Thyroid gland (tissue), 4 donors: ENCODE measurements at regions not wholly inside any gene's neighbourhood (a gene's known extent, or its start where the extent isn't known, plus 50 kb on each side); places are given as distances from the start of the nearest gene placed in this dataset.
"Not testable (repeated sequence)": the region's sequence is repeated elsewhere in the genome, so short reads cannot be mapped to it uniquely, and the experiment has no call there.

ENCODE experiments used
- DNase-seq, 2 donors: peaks; one replicate each; pipeline ENCODE4 v3.0.0-alpha.2; 2019
- H3K27ac ChIP-seq, 3 donors: fragments of 200-600 bp; sonication (generic); 1 replicate in 2 of 3; 2 replicates in 1 of 3; pipeline ENCODE4 v1.5.1; 2016 to 2019; ENCODE audit warnings: mild to moderate bottlenecking in 1 of 3, moderate library complexity in 1 of 3
- H3K27me3 ChIP-seq: fragments of 200-600 bp; sonication (generic); one replicate; pipeline ENCODE4 v1.5.1; 2019
- H3K36me3 ChIP-seq, 2 donors: fragments of 200-600 bp; sonication (generic); one replicate each; pipeline ENCODE4 v1.5.1; 2016 to 2019
- H3K4me1 ChIP-seq, 2 donors: fragments of 200-600 bp; sonication (generic); one replicate each; pipeline ENCODE4 v1.5.1; 2017 to 2019
- H3K4me3 ChIP-seq, 3 donors: fragments of 200-600 bp; sonication (generic); replicated peaks in 1 of 3; 1 replicate in 2 of 3; 2 replicates in 1 of 3; pipeline ENCODE4 v1.5.1; 2016; ENCODE audit warnings: mild to moderate bottlenecking in 1 of 3
- H3K9me3 ChIP-seq: fragments of 200-600 bp; sonication (generic); one replicate; pipeline ENCODE4 v1.5.1; 2017
- POLR2A ChIP-seq, 2 donors: fragments of 450-650 bp; IDR thresholded peaks; one replicate each; pipeline ENCODE4 v1.6.1; 2017; ENCODE audit warnings: antibody characterized with exemption in 2 of 2, mild to moderate bottlenecking in 2 of 2, moderate library complexity in 1 of 2
- WGBS, 2 donors: methylation state at CpG; one replicate each; pipeline ENCODE4 v1.1.5; 2017; 5-methylcytosine and 5-hydroxymethylcytosine counted together
- intact Hi-C: fragments of 100-400 bp; cut with DNase I; formaldehyde crosslinking; loops from one replicate; pipeline ENCODE4 v1.15.1; 2023
- TF ChIP-seq, protein P1 (sequence below), 6 experiments: fragments of 200-600 bp in 3 of 6; fragments of 450-650 bp in 3 of 6; sonication (generic) in 3 of 6; IDR thresholded peaks; one replicate each; pipeline ENCODE4 v1.5.1; 2016 to 2019; ENCODE audit warnings: antibody characterized with exemption in 6 of 6, mild to moderate bottlenecking in 2 of 6, inconsistent platforms in 1 of 6, moderate library complexity in 1 of 6

DNA sequence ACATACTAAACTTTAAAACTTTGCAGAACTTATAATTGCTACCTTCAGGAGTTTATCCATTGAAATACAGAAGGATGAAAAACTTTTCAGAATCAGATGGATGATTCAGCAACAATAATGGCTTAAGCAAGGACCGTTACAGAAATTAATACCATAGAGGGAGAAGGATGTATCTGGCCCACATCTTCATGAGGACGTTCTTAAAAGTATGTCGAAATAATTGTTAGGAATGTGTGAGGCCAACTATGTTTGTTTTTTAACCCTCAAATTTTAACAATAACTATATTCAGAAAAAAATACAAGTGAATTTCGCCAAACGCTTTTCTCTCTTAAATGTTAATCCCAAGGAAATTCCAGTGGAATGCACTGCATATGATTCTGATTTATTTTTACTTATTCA is 105.2 kb upstream of the EPHA3 start:
- no peaks in the 10 kb centered on the region for H3K4me1 ChIP-seq
- TF ChIP-seq POLR2A (IDR thresholded peaks at IDR 0.05), result no peak
- TF ChIP-seq, protein P1, sequence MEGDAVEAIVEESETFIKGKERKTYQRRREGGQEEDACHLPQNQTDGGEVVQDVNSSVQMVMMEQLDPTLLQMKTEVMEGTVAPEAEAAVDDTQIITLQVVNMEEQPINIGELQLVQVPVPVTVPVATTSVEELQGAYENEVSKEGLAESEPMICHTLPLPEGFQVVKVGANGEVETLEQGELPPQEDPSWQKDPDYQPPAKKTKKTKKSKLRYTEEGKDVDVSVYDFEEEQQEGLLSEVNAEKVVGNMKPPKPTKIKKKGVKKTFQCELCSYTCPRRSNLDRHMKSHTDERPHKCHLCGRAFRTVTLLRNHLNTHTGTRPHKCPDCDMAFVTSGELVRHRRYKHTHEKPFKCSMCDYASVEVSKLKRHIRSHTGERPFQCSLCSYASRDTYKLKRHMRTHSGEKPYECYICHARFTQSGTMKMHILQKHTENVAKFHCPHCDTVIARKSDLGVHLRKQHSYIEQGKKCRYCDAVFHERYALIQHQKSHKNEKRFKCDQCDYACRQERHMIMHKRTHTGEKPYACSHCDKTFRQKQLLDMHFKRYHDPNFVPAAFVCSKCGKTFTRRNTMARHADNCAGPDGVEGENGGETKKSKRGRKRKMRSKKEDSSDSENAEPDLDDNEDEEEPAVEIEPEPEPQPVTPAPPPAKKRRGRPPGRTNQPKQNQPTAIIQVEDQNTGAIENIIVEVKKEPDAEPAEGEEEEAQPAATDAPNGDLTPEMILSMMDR (IDR thresholded peaks at IDR 0.05), result no peak
- H3K4me3 ChIP-seq, result no peak overlapping the region
- no peaks in the 10 kb centered on the region for H3K36me3 ChIP-seq
- no peaks in the 10 kb centered on the region for H3K27me3 ChIP-seq
- DNase-seq, result no peak
- H3K27ac ChIP-seq, result no peak overlapping the region
- H3K9me3 ChIP-seq, result no peaks in the 10 kb centered on the region
- intact Hi-C loops, result no loop called here
- WGBS, 2 donors, result 69 to 78% methylated on average over 5 of the region's 5 CpGs

DNA sequence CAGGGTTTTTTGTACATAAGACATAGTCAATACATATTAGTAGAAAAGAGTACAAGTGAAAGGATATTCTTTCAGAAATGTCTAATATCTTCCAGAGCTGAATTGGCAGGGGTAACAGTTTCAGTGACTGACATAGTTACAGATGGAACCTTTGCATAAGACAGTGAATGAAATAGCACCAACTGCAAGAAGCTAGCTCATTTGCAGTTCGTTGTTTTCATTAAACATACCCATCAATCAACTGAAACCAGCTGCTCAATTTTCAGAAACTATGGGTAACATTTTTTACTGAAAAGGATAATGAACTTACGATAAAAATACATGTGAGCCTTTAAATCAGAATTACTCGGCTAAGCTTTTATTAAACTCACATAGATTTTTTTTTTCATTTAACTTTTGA is 93.9 kb upstream of the EPHA3 start:
- no peaks in the 10 kb centered on the region for H3K4me1 ChIP-seq
- 82 to 90% methylated on average over 3 of the region's 3 CpGs for WGBS, 2 donors
- H3K4me3 ChIP-seq, result no peak overlapping the region
- H3K27ac ChIP-seq, result no peak overlapping the region
- DNase-seq, result no peak
- H3K9me3 ChIP-seq, result no peaks in the 10 kb centered on the region
- intact Hi-C loops, result no loop called here
- no peaks in the 10 kb centered on the region for H3K27me3 ChIP-seq
- TF ChIP-seq, protein P1 (IDR thresholded peaks at IDR 0.05), result no peak
- TF ChIP-seq POLR2A (IDR thresholded peaks at IDR 0.05), result no peak
- H3K36me3 ChIP-seq, result no peaks in the 10 kb centered on the region

DNA sequence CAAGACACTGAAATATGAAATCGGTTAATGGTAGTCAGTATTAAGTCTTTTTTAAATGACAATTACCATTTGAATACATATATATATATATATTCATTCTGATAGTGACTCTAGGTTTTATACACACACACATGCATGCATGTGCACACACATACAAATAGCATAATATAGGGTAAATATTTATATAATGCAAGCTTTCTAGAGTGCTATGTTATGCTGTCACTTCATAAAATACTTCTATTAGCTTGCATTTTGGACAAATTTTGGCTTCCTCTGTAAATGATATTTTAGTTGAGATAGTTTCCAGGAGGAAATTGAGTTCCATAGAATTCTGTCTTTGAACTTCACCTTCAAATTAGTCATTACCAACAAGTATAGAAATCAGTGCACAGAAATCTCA is 89.9 kb upstream of the EPHA3 start:
- Histone ChIP-seq H3K36me3 (no peaks in the 10 kb centered on the region), H3K27ac (no peak overlapping the region), H3K9me3 (no peaks in the 10 kb centered on the region), H3K27me3 (no peaks in the 10 kb centered on the region), H3K4me3 (no peak overlapping the region), H3K4me1 (no peaks in the 10 kb centered on the region)
- intact Hi-C loops, result no loop called here
- no peak for DNase-seq
- 95 to 97% methylated on average over 1 of the region's 1 CpG for WGBS, 2 donors
- TF ChIP-seq, protein P1 (IDR thresholded peaks at IDR 0.05), result no peak
- no peak for TF ChIP-seq POLR2A (IDR thresholded peaks at IDR 0.05)

DNA sequence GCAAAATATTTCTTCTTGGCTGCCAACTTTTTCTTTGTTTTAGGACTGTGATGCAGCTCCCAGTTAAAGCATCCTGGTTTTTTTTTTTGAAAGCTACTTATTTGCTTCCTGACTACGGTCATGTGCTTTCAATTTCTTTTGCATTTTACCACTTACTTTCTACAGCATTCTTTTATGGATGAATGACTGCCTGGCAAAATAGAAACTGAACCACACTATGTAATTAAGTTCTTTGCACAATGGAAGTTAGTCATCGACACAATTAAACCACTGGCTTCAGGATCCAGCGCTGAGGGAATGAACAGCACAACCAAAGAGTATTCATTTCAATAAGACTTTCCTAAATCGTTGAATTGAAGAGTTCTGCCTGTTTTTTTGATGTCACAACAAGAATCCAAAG is 82.2 kb upstream of the EPHA3 start:
- H3K27me3 ChIP-seq, result no peaks in the 10 kb centered on the region
- TF ChIP-seq POLR2A (IDR thresholded peaks at IDR 0.05), result no peak
- TF ChIP-seq, protein P1 (IDR thresholded peaks at IDR 0.05), result no peak
- H3K27ac ChIP-seq, result no peak overlapping the region
- H3K4me1 ChIP-seq, result no peaks in the 10 kb centered on the region
- no peaks in the 10 kb centered on the region for H3K9me3 ChIP-seq
- 38 to 42% methylated on average over 4 of the region's 4 CpGs for WGBS, 2 donors
- no peaks in the 10 kb centered on the region for H3K36me3 ChIP-seq
- DNase-seq, result peak in 1 of 2 donors; percentile 1
- H3K4me3 ChIP-seq, result no peak overlapping the region
- intact Hi-C loops, result no loop called here

DNA sequence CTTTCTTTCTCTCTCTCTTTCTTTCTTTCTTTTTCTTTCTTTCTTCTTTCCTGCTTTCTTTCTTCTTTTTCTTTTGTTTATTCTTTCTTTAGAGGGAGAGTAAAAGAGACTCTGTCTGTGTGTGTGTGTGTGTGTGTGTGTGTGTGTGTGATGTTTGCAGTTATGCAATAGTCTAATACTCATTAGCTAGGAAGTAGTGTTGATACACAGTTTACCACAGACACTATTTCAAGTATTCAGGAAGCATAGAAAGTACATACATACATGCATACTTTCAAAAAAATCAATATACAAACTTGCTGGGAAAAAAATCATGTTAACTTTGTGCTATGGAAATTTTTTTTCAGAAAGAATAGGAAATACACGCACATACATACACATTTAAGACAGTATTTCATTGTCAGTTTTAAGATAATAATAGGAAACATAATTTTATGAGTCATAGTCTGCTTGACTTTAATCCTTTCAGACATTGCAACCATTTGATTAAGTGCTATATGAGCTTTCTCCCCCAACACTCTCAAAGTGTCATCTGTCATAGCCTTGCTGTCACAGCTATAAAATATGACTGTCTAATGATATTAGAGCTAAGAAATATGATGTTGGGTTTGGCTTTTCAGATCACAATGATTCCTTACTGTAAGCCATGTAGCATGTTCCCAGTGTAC is 74.9 kb upstream of the EPHA3 start:
- no peaks in the 10 kb centered on the region for H3K36me3 ChIP-seq
- no peaks in the 10 kb centered on the region for H3K4me1 ChIP-seq
- H3K27me3 ChIP-seq, result no peaks in the 10 kb centered on the region
- H3K27ac ChIP-seq, result no peak overlapping the region
- 82 to 89% methylated on average over 1 of the region's 1 CpG for WGBS, 2 donors
- no peaks in the 10 kb centered on the region for H3K9me3 ChIP-seq
- DNase-seq, result no peak
- TF ChIP-seq, protein P1 (IDR thresholded peaks at IDR 0.05), result no peak
- TF ChIP-seq POLR2A (IDR thresholded peaks at IDR 0.05), result no peak
- no peak overlapping the region for H3K4me3 ChIP-seq
- intact Hi-C loops, result no loop called here

DNA sequence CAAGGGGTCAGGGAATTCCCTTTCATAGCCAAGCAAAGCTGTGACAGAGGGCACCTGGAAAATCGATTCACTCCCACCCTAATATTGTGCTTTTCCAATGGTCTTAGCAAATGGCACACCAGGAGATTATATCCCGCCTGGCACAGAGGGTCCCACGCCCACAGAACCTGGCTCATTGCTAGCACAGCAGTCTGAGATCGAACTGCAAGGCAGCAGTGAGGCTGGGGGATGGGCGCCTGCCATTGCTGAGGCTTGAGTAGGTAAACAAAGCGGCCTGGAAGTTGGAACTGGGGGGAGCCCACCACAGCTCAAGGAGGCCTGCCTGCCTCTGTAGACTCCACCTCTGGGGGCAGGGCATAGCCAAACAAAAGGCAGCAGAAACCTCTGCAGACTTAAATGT is 72.7 kb upstream of the EPHA3 start:
- H3K4me1 ChIP-seq, H3K36me3 ChIP-seq, DNase-seq, H3K27ac ChIP-seq, intact Hi-C loops, H3K4me3 ChIP-seq, H3K9me3 ChIP-seq, H3K27me3 ChIP-seq: not testable (repeated sequence)
- WGBS, 2 donors, result 91 to 94% methylated on average over 5 to 6 of the region's 6 CpGs
